ENCODE measurements at regions not wholly inside any gene's neighbourhood (a gene's known extent, or its start where the extent isn't known, plus 50 kb on each side); places are given as distances from the start of the nearest gene placed in this dataset.
A peak's percentile ranks its signal among the peaks of the same experiment; 100 is the strongest.
"Not testable (repeated sequence)": the region's sequence is repeated elsewhere in the genome, so short reads cannot be mapped to it uniquely, and the experiment has no call there.

DNA sequence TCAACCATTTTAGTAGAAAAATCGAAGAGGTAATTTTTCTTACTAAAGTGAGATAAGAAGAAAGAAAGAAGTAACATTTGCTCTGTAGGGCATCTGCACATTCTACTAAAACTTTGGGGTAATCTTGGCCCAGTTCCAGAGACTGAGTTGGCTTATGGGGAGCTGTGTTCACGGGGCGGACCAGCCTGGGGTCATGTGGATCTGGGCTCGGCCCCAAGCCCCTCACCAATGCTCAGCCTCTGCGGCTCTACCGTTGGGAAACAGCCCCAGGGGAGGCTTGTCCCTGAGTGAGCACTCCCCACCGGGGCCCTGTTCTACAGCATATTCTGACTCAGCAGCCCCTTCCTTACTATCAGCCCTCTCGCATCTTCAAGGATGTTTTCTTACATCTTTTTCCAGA lies 132.3 kb downstream of the RTP5 start:
- no peak for DNase-seq (ENCODE audit: low read depth in 2 of 3, low spot score in 2 of 3)

DNA sequence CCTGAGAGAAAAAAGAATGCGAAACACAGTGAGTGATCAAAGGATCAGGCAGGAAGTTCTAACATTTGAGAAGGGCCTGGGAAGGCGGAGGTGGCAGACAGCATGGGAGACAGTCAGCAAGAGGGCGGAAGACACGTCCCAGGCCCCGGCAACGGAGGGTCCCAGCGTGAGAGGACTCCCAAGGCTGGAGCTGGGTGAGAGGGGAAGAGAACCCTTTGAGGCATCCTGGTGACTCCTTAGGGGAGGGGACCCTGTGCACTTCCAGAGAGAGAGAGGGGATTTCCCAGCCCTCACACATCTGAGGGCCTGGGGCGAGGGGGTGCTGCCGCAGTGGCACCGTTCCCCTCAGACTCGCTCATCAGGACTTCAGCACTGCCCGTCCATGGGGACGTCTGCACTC lies 133.4 kb downstream of the RTP5 start:
- no peak for DNase-seq (ENCODE audit: low read depth in 2 of 3, low spot score in 2 of 3)

DNA sequence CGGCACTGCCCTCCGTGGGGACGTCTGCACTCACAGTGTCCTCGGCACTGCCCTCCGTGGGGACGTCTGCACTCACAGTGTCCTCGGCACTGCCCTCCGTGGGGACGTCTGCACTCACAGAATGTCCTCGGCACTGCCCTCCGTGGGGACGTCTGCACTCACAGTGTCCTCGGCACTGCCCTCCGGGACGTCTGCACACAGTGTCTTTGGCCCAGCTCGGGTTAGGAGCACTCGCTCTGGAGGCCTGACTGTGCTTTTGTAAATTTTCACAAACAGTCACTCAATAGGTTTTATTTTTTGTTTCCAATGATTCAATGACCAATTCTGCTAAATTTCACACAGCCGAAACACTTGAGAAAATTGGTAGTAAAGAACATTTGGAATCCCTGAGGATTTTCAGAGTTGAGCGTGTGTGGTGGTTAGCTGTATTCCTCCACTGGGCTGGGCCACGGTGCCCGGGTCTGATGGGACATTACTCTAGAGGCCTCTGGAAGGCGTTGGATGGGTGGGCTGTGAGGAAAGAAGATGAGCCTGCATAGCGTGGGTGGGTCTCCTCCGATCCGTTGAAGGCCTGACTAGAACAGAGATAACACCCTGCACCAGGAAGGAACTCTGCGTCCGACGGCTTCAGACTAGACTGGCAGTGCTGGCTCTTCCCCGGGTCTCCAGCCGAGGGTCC lies 134.8 kb downstream of the RTP5 start:
- no peak for DNase-seq (ENCODE audit: low read depth in 2 of 3, low spot score in 2 of 3)

DNA sequence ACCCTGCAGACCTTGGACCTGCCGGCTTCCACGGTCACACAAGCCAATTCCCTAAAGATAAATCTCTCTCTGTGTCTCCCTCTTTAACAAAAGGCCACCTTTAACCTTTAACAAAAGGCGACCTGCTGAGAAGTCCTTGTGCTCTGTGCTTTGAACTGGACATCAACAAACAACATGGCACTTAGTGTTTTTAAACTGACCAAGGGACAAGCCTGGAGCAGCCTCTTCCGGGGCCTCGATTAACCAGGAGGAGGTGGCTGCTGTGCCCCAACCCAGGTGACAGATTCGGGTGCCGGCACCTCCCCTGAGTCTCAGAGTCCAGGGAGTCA lies 135.3 kb downstream of the RTP5 start:
- no peak for DNase-seq (ENCODE audit: low read depth in 2 of 3, low spot score in 2 of 3)

DNA sequence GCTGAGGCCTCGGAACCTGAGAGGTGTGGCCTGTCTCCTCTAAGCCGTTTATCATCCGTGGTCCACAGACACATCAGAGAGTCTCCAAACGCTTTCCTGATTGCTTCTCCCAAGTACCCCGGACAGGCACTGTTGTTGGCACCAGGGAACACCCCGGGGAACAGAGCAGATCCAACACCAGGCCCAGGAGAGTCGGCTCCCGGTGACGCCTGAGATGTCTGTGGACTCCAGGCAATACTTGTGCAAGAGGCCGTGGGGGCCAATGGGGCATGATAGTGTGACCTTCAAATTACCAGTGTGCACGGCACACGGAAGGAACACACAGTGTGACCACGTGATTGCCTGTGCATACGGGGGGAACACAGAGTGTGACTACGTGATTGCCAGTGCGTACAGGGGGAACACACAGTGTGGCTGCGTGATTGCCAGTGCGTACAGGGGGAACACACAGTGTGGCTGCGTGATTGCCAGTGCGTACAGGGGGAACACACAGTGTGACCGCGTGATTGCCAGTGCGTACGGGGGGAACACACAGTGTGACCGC lies 136.6 kb downstream of the RTP5 start:
- not testable (repeated sequence) for DNase-seq (ENCODE audit: low read depth in 2 of 3, low spot score in 2 of 3)

DNA sequence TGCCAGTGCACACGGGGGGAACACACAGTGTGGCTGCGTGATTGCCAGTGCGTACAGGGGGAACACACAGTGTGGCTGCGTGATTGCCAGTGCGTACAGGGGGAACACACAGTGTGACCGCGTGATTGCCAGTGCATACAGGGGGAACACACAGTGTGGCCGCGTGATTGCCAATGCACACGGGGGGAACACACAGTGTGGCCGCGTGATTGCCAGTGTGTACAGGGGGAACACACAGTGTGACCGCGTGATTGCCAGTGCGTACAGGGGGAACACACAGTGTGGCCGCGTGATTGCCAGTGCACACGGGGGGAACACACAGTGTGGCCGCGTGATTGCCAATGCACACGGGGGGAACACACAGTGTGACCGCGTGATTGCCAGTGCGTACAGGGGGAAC lies 139.4 kb downstream of the RTP5 start:
- DNase-seq (ENCODE audit: low read depth in 2 of 3, low spot score in 2 of 3) = not testable (repeated sequence)

DNA sequence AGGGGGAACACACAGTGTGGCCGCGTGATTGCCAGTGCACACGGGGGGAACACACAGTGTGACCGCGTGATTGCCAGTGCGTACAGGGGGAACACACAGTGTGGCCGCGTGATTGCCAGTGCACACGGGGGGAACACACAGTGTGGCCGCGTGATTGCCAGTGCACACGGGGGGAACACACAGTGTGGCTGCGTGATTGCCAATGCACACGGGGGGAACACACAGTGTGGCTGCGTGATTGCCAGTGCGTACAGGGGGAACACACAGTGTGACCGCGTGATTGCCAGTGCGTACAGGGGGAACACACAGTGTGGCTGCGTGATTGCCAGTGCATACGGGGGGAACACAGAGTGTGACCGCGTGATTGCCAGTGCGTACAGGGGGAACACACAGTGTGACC lies 140.3 kb downstream of the RTP5 start:
- not testable (repeated sequence) for DNase-seq (ENCODE audit: low read depth in 2 of 3, low spot score in 2 of 3)

DNA sequence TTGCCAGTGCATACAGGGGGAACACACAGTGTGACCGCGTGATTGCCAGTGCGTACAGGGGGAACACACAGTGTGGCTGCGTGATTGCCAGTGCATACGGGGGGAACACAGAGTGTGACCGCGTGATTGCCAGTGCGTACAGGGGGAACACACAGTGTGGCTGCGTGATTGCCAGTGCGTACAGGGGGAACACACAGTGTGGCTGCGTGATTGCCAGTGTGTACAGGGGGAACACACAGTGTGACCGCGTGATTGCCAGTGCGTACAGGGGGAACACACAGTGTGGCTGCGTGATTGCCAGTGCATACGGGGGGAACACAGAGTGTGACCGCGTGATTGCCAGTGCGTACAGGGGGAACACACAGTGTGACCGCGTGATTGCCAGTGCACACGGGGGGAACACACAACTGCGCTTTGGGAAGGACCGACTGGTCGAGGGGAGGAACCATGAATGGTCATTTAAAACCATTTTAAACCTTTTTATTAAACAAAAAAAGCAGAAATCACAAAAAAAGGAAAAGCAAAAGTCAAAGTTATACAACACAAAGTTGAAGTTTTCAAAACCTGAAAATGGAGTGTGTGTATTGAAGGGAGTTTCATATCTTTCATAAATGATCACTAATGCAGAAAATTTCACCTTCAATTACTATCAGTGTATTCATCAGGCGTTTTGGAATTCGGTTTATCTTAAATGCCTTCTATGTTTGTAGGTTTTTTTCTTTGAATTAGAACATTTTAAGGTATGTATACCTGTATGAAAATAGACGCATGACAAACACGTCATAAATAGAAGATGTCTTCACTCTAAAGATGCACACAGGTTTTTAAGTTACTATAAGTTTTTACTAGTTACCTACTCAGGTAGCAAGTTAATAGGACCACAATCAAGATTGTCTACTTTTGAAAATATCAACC lies 141.0 kb downstream of the RTP5 start:
- DNase-seq (ENCODE audit: low read depth in 2 of 3, low spot score in 2 of 3) = not testable (repeated sequence)

DNA sequence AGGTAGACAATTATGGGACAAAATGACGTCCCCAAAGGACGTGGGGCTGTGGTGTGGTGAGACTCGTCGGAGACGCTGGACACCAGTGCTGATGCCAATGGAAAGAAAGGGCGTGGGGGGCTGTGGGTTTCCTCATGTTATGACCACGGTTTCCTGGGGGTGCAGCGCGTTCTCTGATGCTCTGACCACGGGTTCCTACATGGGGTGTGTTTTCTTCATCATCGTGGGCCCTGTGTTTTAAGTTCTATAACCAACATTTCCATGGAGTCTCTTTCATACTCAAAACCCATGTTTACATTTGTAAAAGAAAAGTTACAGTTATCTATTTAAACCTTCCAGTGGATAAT lies 141.6 kb downstream of the RTP5 start:
- DNase-seq (ENCODE audit: low read depth in 2 of 3, low spot score in 2 of 3) = peak in 1 of 3 experiments; percentile 10

DNA sequence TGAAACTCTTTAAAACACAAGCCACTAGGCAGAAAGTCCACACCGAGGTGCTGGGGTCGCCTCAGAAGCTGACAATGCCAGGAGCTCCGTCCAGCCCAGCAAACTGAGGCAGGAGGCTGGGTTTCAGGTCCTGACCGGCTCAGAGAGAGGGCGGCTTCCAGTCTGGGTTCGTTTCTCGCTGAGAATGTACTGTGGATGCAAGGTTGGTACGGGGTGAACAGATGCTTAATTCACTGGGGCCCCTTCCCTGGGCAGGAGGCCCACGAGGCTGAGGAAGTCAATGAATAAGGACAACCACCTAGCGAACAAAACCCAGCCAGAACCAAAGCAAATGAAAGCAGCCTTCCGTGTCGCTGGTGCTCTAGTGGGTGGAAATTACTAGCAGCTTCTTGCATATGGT lies 142.0 kb downstream of the RTP5 start:
- no peak for DNase-seq (ENCODE audit: low read depth in 2 of 3, low spot score in 2 of 3)

DNA sequence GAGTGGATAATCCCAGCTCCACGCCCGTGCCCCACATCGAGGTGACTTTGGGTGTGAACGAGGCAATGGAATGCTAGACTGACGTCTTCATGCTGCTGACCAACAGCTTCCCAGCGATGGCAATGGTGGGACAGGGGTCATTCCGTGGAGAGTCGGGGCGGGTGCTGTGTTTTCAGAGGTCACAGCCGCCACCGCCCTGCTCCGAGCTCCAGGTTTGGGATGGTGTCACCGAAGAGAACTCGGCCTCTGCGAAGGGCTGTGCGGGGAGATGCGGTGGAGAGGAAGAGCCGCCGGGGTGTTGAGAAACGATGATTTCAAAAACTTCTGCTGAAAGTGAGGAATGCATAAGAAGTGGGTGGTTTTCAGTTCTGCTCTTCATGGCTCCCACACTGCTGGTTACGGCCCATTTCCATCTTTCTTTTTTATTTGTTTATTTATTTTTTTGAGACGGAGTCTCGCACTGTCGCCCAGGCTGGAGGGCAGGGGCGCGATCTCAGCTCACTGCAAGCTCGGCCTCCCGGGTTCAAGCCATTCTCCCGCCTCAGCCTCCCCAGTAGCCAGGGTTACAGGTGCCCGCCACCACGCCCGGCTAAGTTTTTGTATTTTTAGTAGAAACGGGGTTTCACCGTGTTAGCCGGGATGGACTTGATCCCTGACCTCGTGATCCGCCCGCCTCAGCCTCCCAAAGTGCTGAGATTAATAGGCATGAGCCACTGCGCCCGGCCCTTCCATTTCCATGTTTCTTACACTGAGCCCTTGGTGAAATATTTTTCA lies 142.6 kb downstream of the RTP5 start:
- no peak for DNase-seq (ENCODE audit: low read depth in 2 of 3, low spot score in 2 of 3)

DNA sequence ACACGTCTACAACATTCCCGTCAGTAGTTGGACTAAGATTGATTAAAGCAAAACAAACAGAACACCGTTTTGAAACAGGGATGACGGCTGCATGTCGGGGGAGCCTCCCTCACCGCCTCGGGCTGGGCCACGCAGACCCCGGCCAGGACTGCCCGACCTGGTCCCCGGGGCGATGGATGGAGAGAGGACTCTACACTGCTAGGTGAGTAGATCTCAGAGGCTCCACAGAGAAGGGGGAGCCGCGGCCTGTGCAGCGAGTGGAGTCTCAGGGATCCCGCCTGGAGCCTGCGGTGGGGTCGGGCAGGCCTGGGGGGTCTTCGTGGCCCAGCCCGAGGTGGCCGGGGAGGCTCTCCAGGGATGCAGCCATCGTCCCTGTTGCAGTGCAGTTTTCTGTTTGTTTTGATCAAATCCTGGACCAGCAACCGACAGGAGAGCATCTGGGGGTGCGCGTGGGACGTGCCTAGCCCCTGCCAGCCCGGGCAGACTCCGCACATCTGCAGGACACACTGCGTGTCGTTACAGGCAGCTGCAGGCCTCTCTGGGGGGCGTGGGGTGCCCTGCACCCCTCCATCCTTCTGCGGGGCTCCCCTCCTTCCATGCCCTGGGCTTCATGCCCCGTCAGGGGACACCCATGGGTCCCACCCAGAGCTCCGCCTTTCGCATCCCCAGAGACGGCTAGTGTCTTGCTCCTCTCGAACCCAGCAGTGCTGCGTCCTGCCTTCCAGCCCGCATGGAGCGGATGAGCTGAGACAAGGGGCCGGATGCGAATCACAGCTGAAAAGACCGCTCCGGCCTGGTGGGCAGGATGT lies 143.6 kb downstream of the RTP5 start:
- no peak for DNase-seq (ENCODE audit: low read depth in 2 of 3, low spot score in 2 of 3)

DNA sequence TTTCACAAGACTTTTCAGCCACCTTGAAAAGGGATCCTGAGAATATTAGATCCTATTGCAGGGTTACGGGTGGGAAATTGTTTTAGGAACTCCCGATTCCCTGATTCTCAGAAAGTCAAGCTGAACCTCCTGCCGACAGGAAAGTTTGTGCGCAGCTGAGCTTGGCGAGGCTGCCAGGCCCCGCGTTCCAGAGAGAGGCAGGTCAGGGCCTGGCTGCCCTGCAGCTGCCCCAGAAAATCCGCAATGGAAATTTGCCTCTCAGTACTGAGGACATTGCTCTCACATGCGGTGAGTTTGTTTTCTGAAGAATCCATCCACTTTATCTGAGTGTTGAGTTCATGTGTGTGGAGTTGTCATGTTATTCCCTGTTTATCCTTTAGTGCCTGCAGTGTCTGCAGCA lies 144.2 kb downstream of the RTP5 start:
- no peak for DNase-seq (ENCODE audit: low read depth in 2 of 3, low spot score in 2 of 3)

DNA sequence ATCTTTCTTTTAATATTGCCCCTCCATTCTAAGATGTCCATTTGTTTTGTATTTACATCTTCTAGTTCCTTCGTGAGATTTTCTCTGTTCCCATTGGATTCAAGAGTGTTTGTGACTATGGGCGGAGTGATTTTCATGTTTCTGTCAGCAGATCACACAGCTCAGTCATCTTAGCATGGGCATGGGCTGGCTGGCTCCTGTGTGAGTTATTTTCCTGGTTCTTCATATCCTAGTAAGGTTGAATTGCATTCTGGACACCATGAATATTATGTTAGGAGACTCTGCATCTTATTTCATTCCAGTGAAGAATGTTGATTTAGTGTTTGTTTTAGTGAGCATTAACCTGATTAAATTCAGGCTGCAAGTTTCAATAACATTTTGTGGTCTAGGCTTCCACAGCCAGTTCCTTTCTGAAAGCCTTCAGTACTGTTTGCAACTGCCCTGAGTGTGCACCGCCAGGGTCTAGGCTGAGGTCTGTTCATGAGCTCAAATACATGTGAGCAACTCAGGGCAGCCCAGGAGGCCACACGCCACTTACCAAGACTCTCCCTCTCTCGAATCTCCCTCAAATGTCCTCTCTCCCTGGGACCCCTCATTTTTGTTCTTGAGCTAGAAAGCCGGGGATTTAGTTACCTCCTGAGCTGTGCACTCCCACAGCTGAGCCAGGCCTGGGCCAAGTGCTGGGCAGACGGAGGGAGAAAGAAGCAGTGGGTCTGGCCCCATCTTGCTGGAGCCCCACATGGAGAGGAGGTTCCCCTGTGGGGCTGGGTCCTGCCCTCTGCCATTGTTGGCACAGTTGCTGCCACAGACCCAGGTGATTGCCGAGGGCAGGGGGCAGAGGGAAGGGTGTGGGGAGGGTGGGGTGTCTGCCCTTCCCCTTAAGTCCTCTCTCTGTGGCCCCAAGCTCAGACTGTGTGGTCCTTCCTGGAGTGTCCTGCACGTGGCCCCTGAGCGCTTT lies 145.9 kb downstream of the RTP5 start:
- DNase-seq (ENCODE audit: low read depth in 2 of 3, low spot score in 2 of 3) = no peak

DNA sequence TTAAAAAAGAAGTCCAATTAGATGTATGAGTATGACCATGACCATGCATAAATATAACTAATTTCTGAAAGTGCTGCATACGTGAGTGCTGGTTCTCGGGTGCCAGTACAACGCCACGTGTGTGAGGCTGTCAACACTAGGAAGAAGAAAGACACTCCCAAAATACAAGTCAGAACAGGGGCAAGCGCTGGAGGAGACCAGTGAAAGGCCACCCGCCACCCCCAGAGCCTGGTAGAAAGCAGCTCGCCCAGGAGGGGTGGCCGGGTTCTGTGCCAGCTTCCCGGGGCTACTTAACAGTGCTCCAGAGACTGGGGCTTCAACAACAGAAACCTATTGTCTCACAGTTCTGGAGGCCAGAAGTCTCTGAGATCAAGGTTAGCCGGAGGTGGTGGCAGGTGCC lies 147.6 kb downstream of the RTP5 start:
- DNase-seq (ENCODE audit: low read depth in 2 of 3, low spot score in 2 of 3) = no peak

DNA sequence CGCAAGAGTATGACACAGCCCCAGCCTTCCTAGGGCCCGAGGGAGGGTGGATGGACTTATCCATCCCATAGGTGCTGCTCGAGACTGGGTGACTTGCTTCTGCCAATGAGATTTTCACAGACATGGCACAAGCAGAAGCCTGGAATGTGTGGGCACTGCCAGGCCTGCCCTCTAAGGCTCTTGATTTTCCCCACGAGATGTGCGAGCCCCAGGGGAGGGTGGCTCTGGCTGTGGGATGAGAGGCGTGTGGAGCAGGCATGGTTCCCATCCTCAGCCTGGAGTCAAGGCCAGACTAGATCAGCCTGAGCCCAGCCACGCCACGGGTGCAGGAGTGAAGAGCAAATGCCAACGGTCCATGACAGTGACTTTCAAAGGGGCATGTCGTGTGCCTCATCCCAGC lies 148.9 kb downstream of the RTP5 start:
- not testable (repeated sequence) for DNase-seq (ENCODE audit: low read depth in 2 of 3, low spot score in 2 of 3)

DNA sequence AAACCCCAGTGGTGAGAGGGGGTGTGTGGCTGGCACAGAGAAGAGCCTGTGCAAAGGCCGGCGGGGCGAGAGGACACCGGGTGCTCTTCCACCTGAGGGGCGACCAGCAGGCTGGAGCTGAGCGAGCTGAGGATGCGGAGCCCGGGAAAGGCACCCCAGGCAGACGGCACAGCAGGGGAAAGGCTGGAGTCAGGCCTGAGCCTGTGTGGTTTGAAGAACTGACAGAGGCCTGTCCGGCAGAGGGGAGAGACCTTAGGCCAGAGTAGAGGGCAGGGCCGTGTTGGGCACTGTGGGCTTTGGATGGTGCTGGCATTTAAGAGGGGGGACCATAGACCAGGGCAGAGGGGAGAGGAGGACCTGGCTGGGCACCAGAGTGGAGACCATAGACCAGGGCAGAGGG lies 149.8 kb downstream of the RTP5 start:
- no peak for DNase-seq (ENCODE audit: low read depth in 2 of 3, low spot score in 2 of 3)

DNA sequence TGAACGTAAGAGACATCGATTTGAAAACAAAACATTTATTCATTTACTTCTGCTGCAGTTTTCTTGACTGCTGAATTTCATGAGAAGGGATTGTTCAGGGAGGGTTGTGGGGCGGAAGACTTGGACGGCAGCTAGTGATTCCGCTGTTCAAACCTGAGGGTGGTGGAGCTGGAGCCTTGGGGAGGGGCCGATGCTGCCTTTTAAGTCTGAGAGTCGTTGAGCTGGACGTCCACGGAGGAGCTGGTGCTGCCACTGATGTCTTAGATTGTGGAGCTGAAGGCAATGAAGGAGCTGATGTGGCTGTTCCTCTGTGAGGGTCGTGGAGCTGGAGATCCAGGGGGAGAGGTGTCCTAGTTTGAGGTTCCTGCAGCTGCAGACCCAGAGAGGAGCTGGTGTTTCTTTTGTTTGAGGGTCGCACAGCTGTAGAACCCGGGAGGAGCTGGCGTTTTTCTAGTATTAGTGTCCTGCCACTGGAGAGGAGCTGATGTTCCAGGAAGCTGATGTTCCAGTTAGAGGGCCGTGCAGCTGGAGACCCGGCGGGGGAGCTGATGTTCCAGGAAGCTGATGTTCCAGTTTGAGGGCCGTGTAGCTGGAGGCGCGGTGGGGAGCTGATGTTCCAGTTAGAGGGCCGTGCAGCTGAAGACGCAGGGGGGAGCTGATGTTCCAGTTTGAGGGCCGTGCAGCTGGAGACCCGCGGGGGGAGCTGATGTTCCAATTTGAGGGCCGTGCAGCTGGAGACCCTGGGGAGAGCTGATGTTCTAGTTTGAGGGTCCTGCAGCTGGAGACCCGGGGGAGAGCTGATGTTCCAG lies 150.9 kb downstream of the RTP5 start:
- DNase-seq (ENCODE audit: low read depth in 2 of 3, low spot score in 2 of 3) = no peak

All from activated CD8-positive, alpha-beta memory T cell treated with anti-CD3 and anti-CD28 coated beads for 48 hours (primary cell).